HEK293 (cell line): ENCODE measurements at regions not wholly inside any gene's neighbourhood (a gene's known extent, or its start where the extent isn't known, plus 50 kb on each side); places are given as distances from the start of the nearest gene placed in this dataset.

Experiments used
- MYNN ChIP-seq: fragments of 450-650 bp; formaldehyde crosslinking; IDR thresholded peaks from 2 replicates; pipeline ENCODE4 v1.5.1; 2016; ENCODE audit warnings: missing biosample characterization, missing genetic modification characterization, borderline replicate concordance
- TCF7L2 ChIP-seq: IDR thresholded peaks from 2 replicates; pipeline ENCODE4 v1.6.1; 2011; ENCODE audit warnings: low read depth, mild to moderate bottlenecking, inconsistent platforms, low read length, moderate library complexity, borderline replicate concordance
- ZBTB17 ChIP-seq: fragments of 450-650 bp; formaldehyde crosslinking; IDR thresholded peaks from 2 replicates; pipeline ENCODE4 v1.5.1; 2016; ENCODE audit warnings: missing biosample characterization, missing genetic modification characterization
- ZNF350 ChIP-seq: fragments of 450-650 bp; formaldehyde crosslinking; IDR thresholded peaks from 2 replicates; pipeline ENCODE4 v1.5.0; 2017; ENCODE audit warnings: missing biosample characterization, mild to moderate bottlenecking, missing genetic modification characterization
- ZNF416 ChIP-seq: fragments of 450-650 bp; formaldehyde crosslinking; IDR thresholded peaks from 2 replicates; pipeline ENCODE4 v1.5.1; 2016; ENCODE audit warnings: missing biosample characterization, missing genetic modification characterization
- ZNF571 ChIP-seq: fragments of 450-650 bp; formaldehyde crosslinking; IDR thresholded peaks from 2 replicates; pipeline ENCODE4 v1.5.0; 2017; ENCODE audit warnings: missing biosample characterization, missing genetic modification characterization
- ZNF658 ChIP-seq: fragments of 450-650 bp; formaldehyde crosslinking; IDR thresholded peaks from 2 replicates; pipeline ENCODE4; 2016; ENCODE audit warnings: missing biosample characterization, missing genetic modification characterization
- ZNF747 ChIP-seq: fragments of 450-650 bp; formaldehyde crosslinking; IDR thresholded peaks from 2 replicates; pipeline ENCODE4 v1.5.1; 2016; ENCODE audit warnings: missing biosample characterization, missing genetic modification characterization
- TF ChIP-seq, protein P1 (sequence below): fragments of 450-650 bp; formaldehyde crosslinking; conservative IDR thresholded peaks from 2 replicates; pipeline ENCODE4 v1.5.1; 2016; ENCODE audit warnings: low read depth, missing biosample characterization, missing genetic modification characterization
- TF ChIP-seq, protein P2 (sequence below): fragments of 450-650 bp; formaldehyde crosslinking; IDR thresholded peaks from 2 replicates; pipeline ENCODE4 v1.5.1; 2016; ENCODE audit warnings: missing biosample characterization, missing genetic modification characterization
- TF ChIP-seq, protein P3 (sequence below): fragments of 450-650 bp; formaldehyde crosslinking; IDR thresholded peaks from 2 replicates; pipeline ENCODE4 v1.5.1; 2016; ENCODE audit warnings: missing biosample characterization, missing genetic modification characterization, low read depth
- TF ChIP-seq, protein P4 (sequence below): fragments of 450-650 bp; formaldehyde crosslinking; IDR thresholded peaks from 2 replicates; pipeline ENCODE4 v1.5.1; 2016; ENCODE audit warnings: missing biosample characterization, missing genetic modification characterization
- TF ChIP-seq, protein P5 (sequence below): fragments of 450-650 bp; IDR thresholded peaks from 2 replicates; pipeline ENCODE4 v1.5.1; 2018; ENCODE audit warnings: missing biosample characterization, missing genetic modification characterization
- TF ChIP-seq, protein P6 (sequence below): fragments of 450-650 bp; formaldehyde crosslinking; IDR thresholded peaks from 2 replicates; pipeline ENCODE4 v1.5.0; 2017; ENCODE audit warnings: missing biosample characterization, missing genetic modification characterization, borderline replicate concordance

DNA sequence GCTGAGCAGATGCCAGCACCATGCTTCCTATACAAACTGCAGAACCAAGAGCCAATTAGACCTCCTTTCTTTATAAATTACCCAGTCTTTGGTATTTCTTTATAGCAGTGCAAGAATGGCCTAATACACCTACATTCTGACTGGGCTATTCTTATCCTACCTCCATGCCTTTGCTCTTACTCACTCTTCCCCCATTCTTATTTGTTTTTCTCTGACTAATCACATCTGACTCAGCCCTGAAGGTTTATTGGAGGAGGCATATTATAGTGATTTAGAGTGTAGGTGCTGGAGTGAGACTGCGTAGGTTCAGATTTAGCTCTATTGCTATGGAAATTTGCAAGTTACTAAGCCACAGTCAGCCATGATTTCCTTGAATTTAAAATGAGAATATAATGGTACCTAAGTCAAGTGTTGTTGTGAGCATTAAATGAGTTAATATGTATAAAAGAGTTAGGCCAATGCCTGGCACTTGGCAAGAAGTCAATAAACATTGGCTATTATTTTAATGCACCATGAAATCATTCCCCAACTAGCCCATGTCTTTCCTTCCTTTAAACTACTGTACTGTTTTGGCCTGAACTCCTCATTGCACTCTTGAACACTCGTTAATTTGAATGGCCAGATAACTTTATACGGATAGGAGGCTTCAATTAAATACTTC is 531.2 kb upstream of the ZNF608 start:
- TF ChIP-seq ZNF571 (tag by site-specific recombination), result no peak
- TF ChIP-seq, protein P1, sequence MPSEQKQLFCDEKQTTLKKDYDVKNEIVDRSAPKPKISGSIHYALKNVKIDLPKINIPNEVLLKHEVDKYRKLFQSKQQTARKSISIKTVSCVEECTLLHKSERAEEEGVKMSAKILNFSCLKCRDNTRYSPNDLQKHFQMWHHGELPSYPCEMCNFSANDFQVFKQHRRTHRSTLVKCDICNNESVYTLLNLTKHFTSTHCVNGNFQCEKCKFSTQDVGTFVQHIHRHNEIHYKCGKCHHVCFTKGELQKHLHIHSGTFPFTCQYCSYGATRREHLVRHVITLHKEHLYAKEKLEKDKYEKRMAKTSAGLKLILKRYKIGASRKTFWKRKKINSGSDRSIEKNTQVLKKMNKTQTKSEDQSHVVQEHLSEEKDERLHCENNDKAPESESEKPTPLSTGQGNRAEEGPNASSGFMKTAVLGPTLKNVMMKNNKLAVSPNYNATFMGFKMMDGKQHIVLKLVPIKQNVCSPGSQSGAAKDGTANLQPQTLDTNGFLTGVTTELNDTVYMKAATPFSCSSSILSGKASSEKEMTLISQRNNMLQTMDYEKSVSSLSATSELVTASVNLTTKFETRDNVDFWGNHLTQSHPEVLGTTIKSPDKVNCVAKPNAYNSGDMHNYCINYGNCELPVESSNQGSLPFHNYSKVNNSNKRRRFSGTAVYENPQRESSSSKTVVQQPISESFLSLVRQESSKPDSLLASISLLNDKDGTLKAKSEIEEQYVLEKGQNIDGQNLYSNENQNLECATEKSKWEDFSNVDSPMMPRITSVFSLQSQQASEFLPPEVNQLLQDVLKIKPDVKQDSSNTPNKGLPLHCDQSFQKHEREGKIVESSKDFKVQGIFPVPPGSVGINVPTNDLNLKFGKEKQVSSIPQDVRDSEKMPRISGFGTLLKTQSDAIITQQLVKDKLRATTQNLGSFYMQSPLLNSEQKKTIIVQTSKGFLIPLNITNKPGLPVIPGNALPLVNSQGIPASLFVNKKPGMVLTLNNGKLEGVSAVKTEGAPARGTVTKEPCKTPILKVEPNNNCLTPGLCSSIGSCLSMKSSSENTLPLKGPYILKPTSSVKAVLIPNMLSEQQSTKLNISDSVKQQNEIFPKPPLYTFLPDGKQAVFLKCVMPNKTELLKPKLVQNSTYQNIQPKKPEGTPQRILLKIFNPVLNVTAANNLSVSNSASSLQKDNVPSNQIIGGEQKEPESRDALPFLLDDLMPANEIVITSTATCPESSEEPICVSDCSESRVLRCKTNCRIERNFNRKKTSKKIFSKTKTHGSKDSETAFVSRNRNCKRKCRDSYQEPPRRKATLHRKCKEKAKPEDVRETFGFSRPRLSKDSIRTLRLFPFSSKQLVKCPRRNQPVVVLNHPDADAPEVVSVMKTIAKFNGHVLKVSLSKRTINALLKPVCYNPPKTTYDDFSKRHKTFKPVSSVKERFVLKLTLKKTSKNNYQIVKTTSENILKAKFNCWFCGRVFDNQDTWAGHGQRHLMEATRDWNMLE (tag by site-specific recombination), result peak; percentile 49
- TF ChIP-seq, protein P2, sequence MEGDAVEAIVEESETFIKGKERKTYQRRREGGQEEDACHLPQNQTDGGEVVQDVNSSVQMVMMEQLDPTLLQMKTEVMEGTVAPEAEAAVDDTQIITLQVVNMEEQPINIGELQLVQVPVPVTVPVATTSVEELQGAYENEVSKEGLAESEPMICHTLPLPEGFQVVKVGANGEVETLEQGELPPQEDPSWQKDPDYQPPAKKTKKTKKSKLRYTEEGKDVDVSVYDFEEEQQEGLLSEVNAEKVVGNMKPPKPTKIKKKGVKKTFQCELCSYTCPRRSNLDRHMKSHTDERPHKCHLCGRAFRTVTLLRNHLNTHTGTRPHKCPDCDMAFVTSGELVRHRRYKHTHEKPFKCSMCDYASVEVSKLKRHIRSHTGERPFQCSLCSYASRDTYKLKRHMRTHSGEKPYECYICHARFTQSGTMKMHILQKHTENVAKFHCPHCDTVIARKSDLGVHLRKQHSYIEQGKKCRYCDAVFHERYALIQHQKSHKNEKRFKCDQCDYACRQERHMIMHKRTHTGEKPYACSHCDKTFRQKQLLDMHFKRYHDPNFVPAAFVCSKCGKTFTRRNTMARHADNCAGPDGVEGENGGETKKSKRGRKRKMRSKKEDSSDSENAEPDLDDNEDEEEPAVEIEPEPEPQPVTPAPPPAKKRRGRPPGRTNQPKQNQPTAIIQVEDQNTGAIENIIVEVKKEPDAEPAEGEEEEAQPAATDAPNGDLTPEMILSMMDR (tag by site-specific recombination), result no peak
- TF ChIP-seq ZNF416 (tag by site-specific recombination), result no peak
- TF ChIP-seq, protein P3, sequence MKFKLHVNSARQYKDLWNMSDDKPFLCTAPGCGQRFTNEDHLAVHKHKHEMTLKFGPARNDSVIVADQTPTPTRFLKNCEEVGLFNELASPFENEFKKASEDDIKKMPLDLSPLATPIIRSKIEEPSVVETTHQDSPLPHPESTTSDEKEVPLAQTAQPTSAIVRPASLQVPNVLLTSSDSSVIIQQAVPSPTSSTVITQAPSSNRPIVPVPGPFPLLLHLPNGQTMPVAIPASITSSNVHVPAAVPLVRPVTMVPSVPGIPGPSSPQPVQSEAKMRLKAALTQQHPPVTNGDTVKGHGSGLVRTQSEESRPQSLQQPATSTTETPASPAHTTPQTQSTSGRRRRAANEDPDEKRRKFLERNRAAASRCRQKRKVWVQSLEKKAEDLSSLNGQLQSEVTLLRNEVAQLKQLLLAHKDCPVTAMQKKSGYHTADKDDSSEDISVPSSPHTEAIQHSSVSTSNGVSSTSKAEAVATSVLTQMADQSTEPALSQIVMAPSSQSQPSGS, result no peak
- TF ChIP-seq ZBTB17 (tag by site-specific recombination), result peak; percentile 78
- TF ChIP-seq, protein P4, sequence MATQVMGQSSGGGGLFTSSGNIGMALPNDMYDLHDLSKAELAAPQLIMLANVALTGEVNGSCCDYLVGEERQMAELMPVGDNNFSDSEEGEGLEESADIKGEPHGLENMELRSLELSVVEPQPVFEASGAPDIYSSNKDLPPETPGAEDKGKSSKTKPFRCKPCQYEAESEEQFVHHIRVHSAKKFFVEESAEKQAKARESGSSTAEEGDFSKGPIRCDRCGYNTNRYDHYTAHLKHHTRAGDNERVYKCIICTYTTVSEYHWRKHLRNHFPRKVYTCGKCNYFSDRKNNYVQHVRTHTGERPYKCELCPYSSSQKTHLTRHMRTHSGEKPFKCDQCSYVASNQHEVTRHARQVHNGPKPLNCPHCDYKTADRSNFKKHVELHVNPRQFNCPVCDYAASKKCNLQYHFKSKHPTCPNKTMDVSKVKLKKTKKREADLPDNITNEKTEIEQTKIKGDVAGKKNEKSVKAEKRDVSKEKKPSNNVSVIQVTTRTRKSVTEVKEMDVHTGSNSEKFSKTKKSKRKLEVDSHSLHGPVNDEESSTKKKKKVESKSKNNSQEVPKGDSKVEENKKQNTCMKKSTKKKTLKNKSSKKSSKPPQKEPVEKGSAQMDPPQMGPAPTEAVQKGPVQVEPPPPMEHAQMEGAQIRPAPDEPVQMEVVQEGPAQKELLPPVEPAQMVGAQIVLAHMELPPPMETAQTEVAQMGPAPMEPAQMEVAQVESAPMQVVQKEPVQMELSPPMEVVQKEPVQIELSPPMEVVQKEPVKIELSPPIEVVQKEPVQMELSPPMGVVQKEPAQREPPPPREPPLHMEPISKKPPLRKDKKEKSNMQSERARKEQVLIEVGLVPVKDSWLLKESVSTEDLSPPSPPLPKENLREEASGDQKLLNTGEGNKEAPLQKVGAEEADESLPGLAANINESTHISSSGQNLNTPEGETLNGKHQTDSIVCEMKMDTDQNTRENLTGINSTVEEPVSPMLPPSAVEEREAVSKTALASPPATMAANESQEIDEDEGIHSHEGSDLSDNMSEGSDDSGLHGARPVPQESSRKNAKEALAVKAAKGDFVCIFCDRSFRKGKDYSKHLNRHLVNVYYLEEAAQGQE (tag by site-specific recombination), result no peak
- TF ChIP-seq ZNF350 (tag by site-specific recombination), result no peak
- no peak for TF ChIP-seq ZNF747 (tag by site-specific recombination)
- no peak for TF ChIP-seq ZNF658 (tag by site-specific recombination)
- no peak for TF ChIP-seq TCF7L2
- TF ChIP-seq, protein P5, sequence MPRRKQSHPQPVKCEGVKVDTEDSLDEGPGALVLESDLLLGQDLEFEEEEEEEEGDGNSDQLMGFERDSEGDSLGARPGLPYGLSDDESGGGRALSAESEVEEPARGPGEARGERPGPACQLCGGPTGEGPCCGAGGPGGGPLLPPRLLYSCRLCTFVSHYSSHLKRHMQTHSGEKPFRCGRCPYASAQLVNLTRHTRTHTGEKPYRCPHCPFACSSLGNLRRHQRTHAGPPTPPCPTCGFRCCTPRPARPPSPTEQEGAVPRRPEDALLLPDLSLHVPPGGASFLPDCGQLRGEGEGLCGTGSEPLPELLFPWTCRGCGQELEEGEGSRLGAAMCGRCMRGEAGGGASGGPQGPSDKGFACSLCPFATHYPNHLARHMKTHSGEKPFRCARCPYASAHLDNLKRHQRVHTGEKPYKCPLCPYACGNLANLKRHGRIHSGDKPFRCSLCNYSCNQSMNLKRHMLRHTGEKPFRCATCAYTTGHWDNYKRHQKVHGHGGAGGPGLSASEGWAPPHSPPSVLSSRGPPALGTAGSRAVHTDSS (tag by site-specific recombination), result no peak
- no peak for TF ChIP-seq MYNN (tag by site-specific recombination)
- TF ChIP-seq, protein P6, sequence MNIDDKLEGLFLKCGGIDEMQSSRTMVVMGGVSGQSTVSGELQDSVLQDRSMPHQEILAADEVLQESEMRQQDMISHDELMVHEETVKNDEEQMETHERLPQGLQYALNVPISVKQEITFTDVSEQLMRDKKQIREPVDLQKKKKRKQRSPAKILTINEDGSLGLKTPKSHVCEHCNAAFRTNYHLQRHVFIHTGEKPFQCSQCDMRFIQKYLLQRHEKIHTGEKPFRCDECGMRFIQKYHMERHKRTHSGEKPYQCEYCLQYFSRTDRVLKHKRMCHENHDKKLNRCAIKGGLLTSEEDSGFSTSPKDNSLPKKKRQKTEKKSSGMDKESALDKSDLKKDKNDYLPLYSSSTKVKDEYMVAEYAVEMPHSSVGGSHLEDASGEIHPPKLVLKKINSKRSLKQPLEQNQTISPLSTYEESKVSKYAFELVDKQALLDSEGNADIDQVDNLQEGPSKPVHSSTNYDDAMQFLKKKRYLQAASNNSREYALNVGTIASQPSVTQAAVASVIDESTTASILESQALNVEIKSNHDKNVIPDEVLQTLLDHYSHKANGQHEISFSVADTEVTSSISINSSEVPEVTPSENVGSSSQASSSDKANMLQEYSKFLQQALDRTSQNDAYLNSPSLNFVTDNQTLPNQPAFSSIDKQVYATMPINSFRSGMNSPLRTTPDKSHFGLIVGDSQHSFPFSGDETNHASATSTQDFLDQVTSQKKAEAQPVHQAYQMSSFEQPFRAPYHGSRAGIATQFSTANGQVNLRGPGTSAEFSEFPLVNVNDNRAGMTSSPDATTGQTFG (tag by site-specific recombination), result no peak
